CD14-positive monocyte (primary cell): ENCODE measurements at regions not wholly inside any gene's neighbourhood (a gene's known extent, or its start where the extent isn't known, plus 50 kb on each side); places are given as distances from the start of the nearest gene placed in this dataset.

Experiments used
- DNase-seq, 3 donors: peaks; one replicate each; pipeline ENCODE4 v3.0.0-alpha.2; 2011 to 2022
- H2AFZ ChIP-seq: 2 replicates; pipeline ENCODE4 v1.6.0; 2012; ENCODE audit warnings: mild to moderate bottlenecking, low read depth, low read length, inconsistent platforms; ENCODE audit not compliant: insufficient read depth, poor library complexity, severe bottlenecking
- H3K27ac ChIP-seq, 2 donors: 1 replicate in 1 of 2; 2 replicates in 1 of 2; pipeline ENCODE4 v1.5.1; 2012 to 2013; ENCODE audit warnings: low read length in 2 of 2, control low read depth in 1 of 2, inconsistent platforms in 1 of 2, low read depth in 1 of 2, mild to moderate bottlenecking in 1 of 2
- H3K27me3 ChIP-seq, 2 donors: one replicate each; pipeline versions ENCODE4 v1.6.0 to v1.6.1; 2011 to 2013; ENCODE audit warnings: low read length in 2 of 2; ENCODE audit not compliant: control insufficient read depth in 2 of 2, insufficient read depth in 2 of 2
- H3K36me3 ChIP-seq, 2 donors: replicated peaks in 1 of 2; 1 replicate in 1 of 2; 2 replicates in 1 of 2; pipeline versions ENCODE4 v1.5.1 to v1.6.1; 2012 to 2013; ENCODE audit warnings: low read length in 2 of 2, control low read depth in 1 of 2, inconsistent platforms in 1 of 2, mild to moderate bottlenecking in 1 of 2; ENCODE audit not compliant: insufficient read depth in 2 of 2, control insufficient read depth in 1 of 2
- H3K4me1 ChIP-seq, 2 donors: 1 replicate in 1 of 2; 2 replicates in 1 of 2; pipeline versions ENCODE4 v1.5.1 to v1.6.1; 2012 to 2013; ENCODE audit warnings: low read length in 2 of 2, control low read depth in 1 of 2, inconsistent platforms in 1 of 2, mild to moderate bottlenecking in 1 of 2, moderate library complexity in 1 of 2; ENCODE audit not compliant: insufficient read depth in 2 of 2, control insufficient read depth in 1 of 2
- H3K4me2 ChIP-seq: replicated peaks from 2 replicates; pipeline ENCODE3; 2012; ENCODE audit warnings: low read length, moderate library complexity, mild to moderate bottlenecking; ENCODE audit not compliant: poor library complexity, severe bottlenecking; ENCODE audit errors: extremely low read depth
- H3K4me3 ChIP-seq, 3 experiments: fragments of 200-600 bp in 1 of 3; sonication (generic) in 1 of 3; replicated peaks in 1 of 3; 1 replicate in 2 of 3; 2 replicates in 1 of 3; pipeline ENCODE4 v1.5.1; 2011 to 2013; ENCODE audit warnings: low read length in 3 of 3, mild to moderate bottlenecking in 3 of 3, control low read depth in 2 of 3, low read depth in 2 of 3, inconsistent platforms in 1 of 3, moderate library complexity in 1 of 3
- H3K79me2 ChIP-seq: 2 replicates; pipeline ENCODE4 v1.6.0; 2012; ENCODE audit warnings: mild to moderate bottlenecking, control low read depth, inconsistent platforms, low read length, moderate library complexity; ENCODE audit not compliant: insufficient read depth
- H3K9ac ChIP-seq: 2 replicates; pipeline ENCODE4 v1.6.0; 2017; ENCODE audit warnings: low read length, mild to moderate bottlenecking; ENCODE audit not compliant: insufficient read depth, poor library complexity, severe bottlenecking
- H3K9me3 ChIP-seq, 2 donors: replicated peaks in 1 of 2; 1 replicate in 1 of 2; 2 replicates in 1 of 2; pipeline versions ENCODE4 v1.5.1 to v1.6.1; 2012 to 2013; ENCODE audit warnings: low read length in 2 of 2, control low read depth in 1 of 2; ENCODE audit not compliant: control insufficient read depth in 1 of 2, insufficient read depth in 1 of 2
- H4K20me1 ChIP-seq: 2 replicates; pipeline ENCODE4 v1.6.0; 2012; ENCODE audit warnings: mild to moderate bottlenecking, low read length, control low read depth, moderate library complexity; ENCODE audit not compliant: insufficient read depth
- H3K27ac Mint-ChIP-seq, 7 donors: one replicate each; pipeline ENCODE4 v1.8.0; 2020; ENCODE audit warnings: mild to moderate bottlenecking in 7 of 7, mixed read lengths in 7 of 7, moderate library complexity in 6 of 7, inconsistent platforms in 2 of 7
- H3K27me3 Mint-ChIP-seq, 3 donors: one replicate each; pipeline ENCODE4 v1.8.0; 2021 to 2022; ENCODE audit warnings: low read depth in 3 of 3, mild to moderate bottlenecking in 3 of 3, mixed read lengths in 3 of 3, moderate library complexity in 3 of 3, inconsistent platforms in 1 of 3
- H3K36me3 Mint-ChIP-seq, 2 donors: one replicate each; pipeline ENCODE4 v1.8.0; 2020; ENCODE audit warnings: mixed read lengths in 2 of 2, inconsistent platforms in 1 of 2, mild to moderate bottlenecking in 1 of 2
- H3K4me1 Mint-ChIP-seq: one replicate; pipeline ENCODE4 v1.8.0; 2020; ENCODE audit warnings: mild to moderate bottlenecking, mixed read lengths
- H3K4me3 Mint-ChIP-seq, 2 donors: one replicate each; pipeline ENCODE4 v1.8.0; 2020; ENCODE audit warnings: mild to moderate bottlenecking in 2 of 2, mixed read lengths in 2 of 2, moderate library complexity in 1 of 2
- H3K9me3 Mint-ChIP-seq, 7 donors: one replicate each; pipeline ENCODE4 v1.8.0; 2020 to 2022; ENCODE audit warnings: mixed read lengths in 7 of 7, mild to moderate bottlenecking in 6 of 7, moderate library complexity in 6 of 7, inconsistent platforms in 2 of 7
- CTCF ChIP-seq: fragments of 200-600 bp; IDR thresholded peaks from one replicate; pipeline ENCODE4 v1.8.0; 2022; ENCODE audit warnings: antibody characterized with exemption, mild to moderate bottlenecking
- WGBS: methylation state at CpG from one replicate; pipeline ENCODE4 v1.1.5; 2013; ENCODE audit warnings: missing lambda C conversion rate; ENCODE audit not compliant: insufficient coverage; 5-methylcytosine and 5-hydroxymethylcytosine counted together
- intact Hi-C, 2 donors: fragments of 100-400 bp; cut with micrococcal nuclease; formaldehyde crosslinking; loops; one replicate each; pipeline versions ENCODE4 v1.15.0 to v1.15.1; 2023

- H3K36me3 Mint-ChIP-seq, result no peaks in the 10 kb centered on the region
- Histone ChIP-seq H3K4me1 (no peaks in the 10 kb centered on the region), H3K9ac (no peak overlapping the region), H3K79me2 (no peaks in the 10 kb centered on the region), H3K27ac (no peak overlapping the region), H3K9me3 (no peaks in the 10 kb centered on the region), H2AFZ (no peak overlapping the region), H3K4me2 (no peak overlapping the region), H4K20me1 (no peaks in the 10 kb centered on the region), H3K4me3 (no peak overlapping the region), H3K36me3 (no peaks in the 10 kb centered on the region), H3K27me3 (no peaks in the 10 kb centered on the region)
- no peak for TF ChIP-seq CTCF
- H3K4me1 Mint-ChIP-seq, result no peaks in the 10 kb centered on the region
- DNase-seq, result no peak
- H3K27me3 Mint-ChIP-seq, result peaks cover 0 to 7% (median 1%) of the 10 kb centered on the region in 3 donors
- no peak overlapping the region for H3K27ac Mint-ChIP-seq
- H3K4me3 Mint-ChIP-seq, result no peak overlapping the region
- peaks cover 0 to 10% (median 0%) of the 10 kb centered on the region in 7 donors for H3K9me3 Mint-ChIP-seq
- WGBS, result no CpG with 5 or more reads among the region's 3 CpGs
- intact Hi-C loops, result no loop called here
Measured at GRCh38 chr2:181332044-181332605, 125.1 kb upstream of the ITGA4 start.

- no peak overlapping the region for H3K4me3 Mint-ChIP-seq
- peaks cover 0 to 5% (median 1%) of the 10 kb centered on the region in 3 donors for H3K27me3 Mint-ChIP-seq
- peaks cover 0 to 8% (median 0%) of the 10 kb centered on the region in 7 donors for H3K9me3 Mint-ChIP-seq
- no CpG with 5 or more reads among the region's 4 CpGs for WGBS
- no peaks in the 10 kb centered on the region for H3K36me3 ChIP-seq
- H3K4me1 Mint-ChIP-seq, result no peaks in the 10 kb centered on the region
- no peak overlapping the region for H3K4me2 ChIP-seq
- no peak for TF ChIP-seq CTCF
- no peak overlapping the region for H3K9ac ChIP-seq
- no peak for DNase-seq
- H3K4me1 ChIP-seq, result no peaks in the 10 kb centered on the region
- H3K27me3 ChIP-seq, result no peaks in the 10 kb centered on the region
- no peaks in the 10 kb centered on the region for H3K36me3 Mint-ChIP-seq
- peak overlapping the region; percentile 52 for H2AFZ ChIP-seq
- H3K79me2 ChIP-seq, result no peaks in the 10 kb centered on the region
- intact Hi-C loops, result no loop called here
- H3K27ac Mint-ChIP-seq, result no peak overlapping the region
- H4K20me1 ChIP-seq, result no peaks in the 10 kb centered on the region
- no peaks in the 10 kb centered on the region for H3K9me3 ChIP-seq
- no peak overlapping the region for H3K4me3 ChIP-seq
- no peak overlapping the region for H3K27ac ChIP-seq
Measured at GRCh38 chr2:181334158-181334826, 122.9 kb upstream of the ITGA4 start.
